SK-N-SH treated with all-trans-retinoic acid at 6 μM for 48 hours (cell line): ENCODE measurements at regions not wholly inside any gene's neighbourhood (a gene's known extent, or its start where the extent isn't known, plus 50 kb on each side); places are given as distances from the start of the nearest gene placed in this dataset.
A peak's percentile ranks its signal among the peaks of the same experiment; 100 is the strongest.

Experiments
- ATAC-seq: fragments of 200-7000 bp; cut with Tn5 transposase; 3 replicates; pipeline ENCODE4 v1.9.1; 2020; ENCODE audit warnings: mild to moderate bottlenecking, moderate library complexity
- ARNTL ChIP-seq: fragments of 450-650 bp; formaldehyde crosslinking; IDR thresholded peaks from 2 replicates; pipeline ENCODE4 v1.5.0; 2020; ENCODE audit warnings: low read depth, mild to moderate bottlenecking, moderate library complexity, borderline replicate concordance
- BACH2 ChIP-seq: fragments of 250-450 bp; sonication (Bioruptor Pico); IDR thresholded peaks from 2 replicates; pipeline ENCODE4 v1.9.0; 2021; ENCODE audit warnings: mild to moderate bottlenecking, borderline replicate concordance
- CREB5 ChIP-seq: fragments of 250-450 bp; sonication (Bioruptor Pico); IDR thresholded peaks from 2 replicates; pipeline ENCODE4 v1.5.1; 2020; ENCODE audit warnings: low read depth, mild to moderate bottlenecking, moderate library complexity
- CSDC2 ChIP-seq: fragments of 250-450 bp; sonication (Bioruptor Pico); IDR thresholded peaks from 2 replicates; pipeline ENCODE4 v1.5.0; 2020; ENCODE audit warnings: mild to moderate bottlenecking, moderate library complexity
- ESRRG ChIP-seq: fragments of 250-450 bp; sonication (Bioruptor Pico); IDR thresholded peaks from 2 replicates; pipeline ENCODE4 v1.6.1; 2021; ENCODE audit warnings: mild to moderate bottlenecking
- GLIS3 ChIP-seq: fragments of 250-450 bp; sonication (Bioruptor Pico); IDR thresholded peaks from 2 replicates; pipeline ENCODE4 v1.5.0; 2020; ENCODE audit warnings: mild to moderate bottlenecking, moderate library complexity
- ISL1 ChIP-seq: fragments of 250-450 bp; sonication (Bioruptor Pico); IDR thresholded peaks from 2 replicates; pipeline ENCODE4 v2.1.2; 2022; ENCODE audit warnings: mild to moderate bottlenecking, moderate library complexity
- OSR1 ChIP-seq: fragments of 250-450 bp; sonication (Bioruptor Pico); IDR thresholded peaks from 2 replicates; pipeline ENCODE4 v1.8.0; 2022; ENCODE audit warnings: moderate library complexity, mild to moderate bottlenecking, inconsistent platforms
- POU6F1 ChIP-seq: fragments of 250-450 bp; sonication (Bioruptor Pico); IDR thresholded peaks from 2 replicates; pipeline ENCODE4 v1.8.0; 2021; ENCODE audit warnings: low read depth, mild to moderate bottlenecking, moderate library complexity, borderline replicate concordance
- PPARA ChIP-seq: fragments of 250-450 bp; sonication (Bioruptor Pico); IDR thresholded peaks from 2 replicates; pipeline ENCODE4 v1.5.0; 2020; ENCODE audit warnings: mild to moderate bottlenecking, borderline replicate concordance
- RARB ChIP-seq: fragments of 250-450 bp; sonication (Bioruptor Pico); IDR thresholded peaks from 2 replicates; pipeline ENCODE4 v1.8.0; 2021; ENCODE audit warnings: mild to moderate bottlenecking, moderate library complexity
- SNAI2 ChIP-seq: fragments of 250-450 bp; sonication (Bioruptor Pico); IDR thresholded peaks from 2 replicates; pipeline ENCODE4 v1.5.0; 2020; ENCODE audit warnings: mild to moderate bottlenecking, moderate library complexity
- TCF4 ChIP-seq: fragments of 250-450 bp; sonication (Bioruptor Pico); IDR thresholded peaks from 2 replicates; pipeline ENCODE4 v1.8.0; 2021; ENCODE audit warnings: mild to moderate bottlenecking, moderate library complexity, borderline replicate concordance
- TOX ChIP-seq: fragments of 250-450 bp; sonication (Bioruptor Pico); IDR thresholded peaks from 2 replicates; pipeline ENCODE4 v1.8.0; 2021; ENCODE audit warnings: mild to moderate bottlenecking, moderate library complexity, borderline replicate concordance
- TSHZ2 ChIP-seq: fragments of 250-450 bp; sonication (Bioruptor Pico); IDR thresholded peaks from 2 replicates; pipeline ENCODE4 v1.5.0; 2020; ENCODE audit warnings: mild to moderate bottlenecking, moderate library complexity
- ZC3H10 ChIP-seq: fragments of 250-450 bp; sonication (Bioruptor Pico); IDR thresholded peaks from 2 replicates; pipeline ENCODE4 v1.5.1; 2021; ENCODE audit warnings: mild to moderate bottlenecking, moderate library complexity
- ZFP3 ChIP-seq: fragments of 250-450 bp; sonication (Bioruptor Pico); IDR thresholded peaks from 2 replicates; pipeline ENCODE4 v1.5.0; 2020; ENCODE audit warnings: mild to moderate bottlenecking, moderate library complexity
- ZFP30 ChIP-seq: fragments of 450-650 bp; formaldehyde crosslinking; IDR thresholded peaks from 2 replicates; pipeline ENCODE4 v1.5.0; 2022; ENCODE audit warnings: mild to moderate bottlenecking, moderate library complexity
- ZNF565 ChIP-seq: fragments of 450-650 bp; formaldehyde crosslinking; conservative IDR thresholded peaks from 2 replicates; pipeline ENCODE4 v1.5.0; 2020; ENCODE audit warnings: low read depth, mild to moderate bottlenecking, moderate library complexity
- ZNF8 ChIP-seq: fragments of 450-650 bp; formaldehyde crosslinking; IDR thresholded peaks from 2 replicates; pipeline ENCODE4 v1.5.0; 2020; ENCODE audit warnings: mild to moderate bottlenecking, moderate library complexity
- TF ChIP-seq, protein P1 (sequence below): fragments of 250-450 bp; sonication (Bioruptor Pico); IDR thresholded peaks from 2 replicates; pipeline ENCODE4 v1.5.1; 2021; ENCODE audit warnings: mild to moderate bottlenecking, moderate library complexity
- TF ChIP-seq, protein P2 (sequence below): fragments of 250-450 bp; sonication (Bioruptor Pico); IDR thresholded peaks from 2 replicates; pipeline ENCODE4 v1.8.0; 2020; ENCODE audit warnings: mild to moderate bottlenecking, moderate library complexity, borderline replicate concordance

- no peak for ATAC-seq
- no peak for TF ChIP-seq POU6F1 (CRISPR knock-in tag)
- no peak for TF ChIP-seq ISL1 (CRISPR knock-in tag)
These were observed 111.1 kb upstream of the ELL2 start for GRCh38 chr5:96072791-96073165.

GRCh38 chr5:96072138-96072790 lies 110.6 kb upstream of the ELL2 start:
- no peak for ATAC-seq
- no peak for TF ChIP-seq OSR1 (CRISPR knock-in tag)
- TF ChIP-seq, all 23 proteins: peak for 0

GRCh38 chr5:96070622-96071225 lies 109.1 kb upstream of the ELL2 start:
- ATAC-seq: no peak
- TF ChIP-seq ZC3H10 (no peak), ESRRG (CRISPR knock-in tag) (no peak), ZFP3 (no peak), PPARA (CRISPR knock-in tag) (no peak), BACH2 (CRISPR knock-in tag) (no peak), ZNF8 (CRISPR knock-in tag) (no peak), TCF4 (CRISPR knock-in tag) (no peak), TSHZ2 (CRISPR knock-in tag) (no peak), TOX (CRISPR knock-in tag) (no peak), ZNF565 (CRISPR knock-in tag) (no peak), ARNTL (CRISPR knock-in tag) (no peak), CSDC2 (CRISPR knock-in tag) (no peak), RARB (CRISPR knock-in tag) (no peak), OSR1 (CRISPR knock-in tag) (no peak), CREB5 (no peak), ISL1 (CRISPR knock-in tag) (no peak), ZFP30 (CRISPR knock-in tag) (no peak), SNAI2 (CRISPR knock-in tag) (no peak)
- TF ChIP-seq, protein P1, sequence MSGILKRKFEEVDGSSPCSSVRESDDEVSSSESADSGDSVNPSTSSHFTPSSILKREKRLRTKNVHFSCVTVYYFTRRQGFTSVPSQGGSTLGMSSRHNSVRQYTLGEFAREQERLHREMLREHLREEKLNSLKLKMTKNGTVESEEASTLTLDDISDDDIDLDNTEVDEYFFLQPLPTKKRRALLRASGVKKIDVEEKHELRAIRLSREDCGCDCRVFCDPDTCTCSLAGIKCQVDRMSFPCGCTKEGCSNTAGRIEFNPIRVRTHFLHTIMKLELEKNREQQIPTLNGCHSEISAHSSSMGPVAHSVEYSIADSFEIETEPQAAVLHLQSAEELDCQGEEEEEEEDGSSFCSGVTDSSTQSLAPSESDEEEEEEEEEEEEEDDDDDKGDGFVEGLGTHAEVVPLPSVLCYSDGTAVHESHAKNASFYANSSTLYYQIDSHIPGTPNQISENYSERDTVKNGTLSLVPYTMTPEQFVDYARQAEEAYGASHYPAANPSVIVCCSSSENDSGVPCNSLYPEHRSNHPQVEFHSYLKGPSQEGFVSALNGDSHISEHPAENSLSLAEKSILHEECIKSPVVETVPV (CRISPR knock-in tag): no peak

GRCh38 chr5:96067894-96068614 lies 106.4 kb upstream of the ELL2 start:
- ATAC-seq: peak; percentile 91
- TF ChIP-seq POU6F1 (CRISPR knock-in tag) (no peak), CREB5 (peak; percentile 72), GLIS3 (CRISPR knock-in tag) (peak; percentile 84; the same call in 1 of the 2 replicates), ZNF565 (CRISPR knock-in tag) (no peak), SNAI2 (CRISPR knock-in tag) (no peak), ISL1 (CRISPR knock-in tag) (peak; percentile 16; the same call in 1 of the 2 replicates), ARNTL (CRISPR knock-in tag) (no peak), OSR1 (CRISPR knock-in tag) (no peak), TCF4 (CRISPR knock-in tag) (no peak), ZFP30 (CRISPR knock-in tag) (no peak), BACH2 (CRISPR knock-in tag) (no peak)
- TF ChIP-seq, protein P2, sequence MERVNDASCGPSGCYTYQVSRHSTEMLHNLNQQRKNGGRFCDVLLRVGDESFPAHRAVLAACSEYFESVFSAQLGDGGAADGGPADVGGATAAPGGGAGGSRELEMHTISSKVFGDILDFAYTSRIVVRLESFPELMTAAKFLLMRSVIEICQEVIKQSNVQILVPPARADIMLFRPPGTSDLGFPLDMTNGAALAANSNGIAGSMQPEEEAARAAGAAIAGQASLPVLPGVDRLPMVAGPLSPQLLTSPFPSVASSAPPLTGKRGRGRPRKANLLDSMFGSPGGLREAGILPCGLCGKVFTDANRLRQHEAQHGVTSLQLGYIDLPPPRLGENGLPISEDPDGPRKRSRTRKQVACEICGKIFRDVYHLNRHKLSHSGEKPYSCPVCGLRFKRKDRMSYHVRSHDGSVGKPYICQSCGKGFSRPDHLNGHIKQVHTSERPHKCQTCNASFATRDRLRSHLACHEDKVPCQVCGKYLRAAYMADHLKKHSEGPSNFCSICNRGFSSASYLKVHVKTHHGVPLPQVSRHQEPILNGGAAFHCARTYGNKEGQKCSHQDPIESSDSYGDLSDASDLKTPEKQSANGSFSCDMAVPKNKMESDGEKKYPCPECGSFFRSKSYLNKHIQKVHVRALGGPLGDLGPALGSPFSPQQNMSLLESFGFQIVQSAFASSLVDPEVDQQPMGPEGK (CRISPR knock-in tag): no peak
